Activated CD4-positive, alpha-beta T cell treated with anti-CD3 and anti-CD28 coated beads, Interleukin-2, Interleukin-4, amounts not matched to agents 100 ng/mL and 50 ng/mL, durations not matched to agents 16 hours and 8 hours (primary cell): ENCODE measurements at regions not wholly inside any gene's neighbourhood (a gene's known extent, or its start where the extent isn't known, plus 50 kb on each side); places are given as distances from the start of the nearest gene placed in this dataset.

Source experiments
- DNase-seq: peaks from one replicate; pipeline ENCODE4 v3.0.0-alpha.2; 2020; ENCODE audit warnings: low spot score

DNA sequence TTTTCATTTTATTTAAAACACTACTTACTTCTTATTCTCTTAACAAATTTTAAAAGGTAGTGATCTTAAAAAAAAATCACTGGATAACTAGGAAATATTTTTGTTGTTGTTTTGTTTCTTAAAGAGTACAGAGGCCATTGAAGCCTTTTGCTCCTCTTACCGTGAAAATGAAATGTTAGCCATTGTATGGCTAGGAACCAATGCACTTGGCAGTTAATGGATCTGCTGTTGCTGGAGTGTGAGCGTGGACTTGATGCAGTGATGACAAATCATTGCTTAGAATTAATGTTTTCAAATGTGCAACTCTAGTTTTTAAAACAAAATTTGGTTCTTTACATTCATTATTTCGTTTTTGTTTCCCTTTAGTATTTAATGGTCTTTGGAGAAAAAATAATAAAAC is 162.3 kb downstream of the HAUS1 start:
- no peak for DNase-seq

DNA sequence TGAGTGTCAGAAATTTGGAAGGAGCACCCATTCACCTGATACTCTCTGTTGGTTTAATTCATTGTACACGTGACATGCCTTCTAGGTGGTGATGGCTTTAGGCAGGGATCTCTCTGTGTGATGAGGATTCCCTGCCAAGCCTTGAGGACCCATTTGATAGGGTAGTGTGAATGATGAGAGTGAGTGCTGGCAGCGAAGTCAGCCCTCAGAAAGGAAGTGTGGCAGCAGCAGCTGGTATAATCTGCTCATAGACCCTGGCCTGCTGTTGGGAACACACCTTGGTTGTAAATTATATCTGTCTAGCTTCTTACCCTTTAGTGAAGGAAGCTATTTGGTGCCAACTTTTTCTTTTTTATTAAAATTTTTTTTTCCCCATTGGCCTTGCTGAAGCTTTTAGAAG is 164.5 kb downstream of the HAUS1 start:
- DNase-seq, result no peak

DNA sequence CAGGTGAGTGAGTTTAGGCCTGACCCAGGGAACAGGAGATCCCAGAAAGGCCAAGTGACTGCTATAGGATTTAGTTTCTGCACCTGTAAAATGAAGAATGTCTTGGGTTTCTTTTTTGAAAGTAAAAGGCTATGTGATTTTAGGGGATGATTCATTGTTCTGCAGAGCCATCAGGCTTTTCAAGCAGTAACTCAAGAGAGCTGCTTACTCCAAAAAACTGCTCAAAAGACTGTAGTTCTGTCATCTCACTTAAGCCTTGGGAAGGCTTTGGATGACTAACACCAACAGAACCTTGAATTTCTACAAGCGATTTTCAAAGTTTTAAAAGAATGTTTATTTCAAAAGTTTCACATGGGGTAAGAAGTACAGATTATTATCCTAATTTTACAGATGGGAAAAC is 165.1 kb downstream of the HAUS1 start:
- DNase-seq, result peak; percentile 19

DNA sequence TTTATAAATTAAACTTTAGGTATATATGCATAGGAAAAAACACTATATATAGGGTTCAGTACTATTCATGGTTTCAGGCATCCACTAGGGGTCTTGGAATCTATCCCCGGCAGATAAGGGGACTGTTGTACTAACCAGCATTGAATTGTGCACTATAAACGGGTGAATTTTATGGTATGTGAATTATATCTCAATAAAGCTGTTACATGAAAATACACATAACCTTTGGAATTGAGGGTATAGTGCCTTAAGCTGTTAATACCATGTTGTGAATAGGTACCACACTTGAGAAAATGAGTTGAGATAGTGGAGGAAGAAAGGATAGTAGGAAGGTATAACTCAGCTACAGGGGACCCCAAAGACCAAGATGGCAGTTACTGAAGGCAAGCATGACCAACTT is 167.3 kb downstream of the HAUS1 start:
- no peak for DNase-seq

DNA sequence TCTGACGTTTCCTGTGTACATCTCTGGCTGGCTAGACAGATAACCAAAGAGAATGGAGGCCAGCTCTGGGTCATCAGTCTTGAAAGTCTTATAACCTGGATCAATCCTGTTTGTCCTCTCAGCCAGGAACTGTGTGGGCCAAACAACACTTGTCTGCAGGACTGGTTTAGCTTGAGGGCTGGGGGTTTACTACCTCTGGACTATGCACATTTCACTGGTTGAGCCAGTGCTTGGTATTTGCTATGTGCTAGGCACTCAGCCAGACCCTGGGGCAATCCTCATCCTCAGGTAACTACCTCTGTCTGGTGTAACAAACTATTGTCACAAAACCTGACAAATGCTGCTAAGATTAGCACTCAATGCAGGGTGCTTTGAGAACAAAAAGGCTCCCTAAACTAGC is 169.7 kb downstream of the HAUS1 start:
- DNase-seq, result no peak

DNA sequence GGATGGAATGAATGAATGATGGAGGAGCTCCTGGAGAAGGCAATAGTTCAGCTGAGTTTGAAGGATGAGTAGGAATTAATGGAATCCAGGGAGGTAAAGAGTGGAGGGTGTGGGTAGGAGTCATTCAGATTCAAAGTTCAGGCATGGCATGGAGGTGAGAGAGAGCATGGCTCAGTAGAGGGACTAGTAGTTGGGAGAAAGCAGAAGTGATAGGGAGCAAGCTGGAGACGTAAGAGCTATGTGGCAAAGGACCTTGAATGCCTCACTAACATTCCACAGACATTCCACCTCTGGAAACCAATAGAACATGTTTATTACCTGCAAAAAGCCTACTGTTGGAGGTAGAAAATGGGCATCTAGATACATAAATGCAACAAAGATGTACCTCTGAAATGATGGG is 170.1 kb downstream of the HAUS1 start:
- no peak for DNase-seq

DNA sequence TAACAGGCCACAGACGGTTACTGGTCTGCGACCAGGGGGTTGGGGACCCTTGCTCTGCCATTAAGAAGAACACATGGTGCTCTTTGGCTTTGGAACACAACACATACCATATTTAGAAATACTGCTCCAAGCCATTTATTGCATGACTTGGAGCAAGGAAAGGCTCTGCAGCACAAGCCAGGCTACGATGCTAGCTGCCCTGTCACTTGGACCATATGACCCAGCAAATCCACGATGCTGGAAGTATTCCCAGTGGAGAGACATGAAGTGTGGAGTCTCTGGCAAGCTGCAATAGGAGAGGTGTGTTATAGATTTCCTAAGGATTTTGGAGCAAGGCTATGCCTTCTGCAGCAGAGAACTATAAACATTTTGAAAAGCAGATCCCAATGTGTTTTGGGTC is 171.2 kb downstream of the HAUS1 start:
- no peak for DNase-seq

DNA sequence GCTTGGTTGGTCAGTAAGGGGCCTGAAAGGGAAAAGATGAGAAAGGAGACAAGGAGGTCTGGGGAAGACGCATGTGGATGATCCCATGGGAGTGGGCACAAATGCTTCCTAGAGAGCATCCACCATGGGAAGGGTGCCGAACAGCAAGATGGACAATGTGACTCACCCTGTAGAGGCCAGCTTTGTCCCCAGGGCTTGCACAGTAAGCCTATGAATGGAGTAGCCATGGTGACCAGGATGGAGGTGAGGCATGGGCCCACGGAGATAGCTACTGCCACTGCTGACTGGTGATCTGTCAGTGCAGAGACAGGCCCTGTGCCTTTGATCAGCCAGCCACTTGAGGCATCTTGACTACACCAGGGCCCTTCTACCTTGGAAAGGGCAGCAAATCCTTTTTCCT is 172.6 kb downstream of the HAUS1 start:
- no peak for DNase-seq

DNA sequence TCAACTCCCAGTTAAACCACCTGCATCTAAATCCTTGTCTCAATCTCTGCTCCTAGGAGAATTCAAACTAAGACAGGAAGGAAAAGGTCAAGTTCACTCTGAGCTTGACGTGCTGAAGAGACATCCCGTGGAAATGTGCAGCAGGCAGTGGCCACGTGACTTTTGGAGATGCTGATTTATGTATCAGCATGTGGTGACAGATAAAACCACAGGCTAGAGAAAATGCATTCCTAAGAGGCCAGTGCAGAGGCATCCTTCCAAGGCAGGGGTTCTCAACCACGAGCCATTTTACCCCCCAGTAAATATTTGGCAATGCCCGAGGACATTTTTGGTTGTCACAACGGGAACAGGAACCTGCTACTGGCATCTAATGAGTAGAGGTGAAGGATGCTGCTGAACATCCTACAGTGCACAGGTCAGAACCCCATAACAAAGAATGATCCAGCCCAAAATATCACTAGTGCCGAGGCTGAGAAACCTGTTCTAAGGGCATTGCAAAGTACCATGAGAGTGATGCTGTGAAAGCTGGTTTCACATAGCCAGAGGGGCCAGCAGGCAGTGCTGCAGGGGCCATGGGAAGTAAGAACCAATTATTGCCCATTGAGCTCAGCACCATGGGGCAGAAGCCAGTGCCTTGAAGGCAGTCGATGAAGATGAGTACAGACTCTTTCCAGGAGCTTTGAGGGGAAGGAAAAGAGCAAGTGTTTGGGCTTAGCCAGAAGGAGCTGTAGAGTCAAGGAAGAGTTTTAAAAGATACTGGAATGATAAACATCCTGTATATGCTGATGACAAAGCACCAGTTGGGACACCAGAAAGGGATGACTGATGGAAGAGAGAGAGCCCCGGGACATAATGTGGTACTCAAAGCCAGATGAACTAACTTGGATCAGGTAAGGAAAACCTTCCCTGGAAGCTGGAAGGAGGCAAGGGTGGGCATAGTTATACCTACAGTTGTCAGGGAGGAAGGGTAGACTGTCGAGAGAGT is 174.6 kb downstream of the HAUS1 start:
- no peak for DNase-seq

DNA sequence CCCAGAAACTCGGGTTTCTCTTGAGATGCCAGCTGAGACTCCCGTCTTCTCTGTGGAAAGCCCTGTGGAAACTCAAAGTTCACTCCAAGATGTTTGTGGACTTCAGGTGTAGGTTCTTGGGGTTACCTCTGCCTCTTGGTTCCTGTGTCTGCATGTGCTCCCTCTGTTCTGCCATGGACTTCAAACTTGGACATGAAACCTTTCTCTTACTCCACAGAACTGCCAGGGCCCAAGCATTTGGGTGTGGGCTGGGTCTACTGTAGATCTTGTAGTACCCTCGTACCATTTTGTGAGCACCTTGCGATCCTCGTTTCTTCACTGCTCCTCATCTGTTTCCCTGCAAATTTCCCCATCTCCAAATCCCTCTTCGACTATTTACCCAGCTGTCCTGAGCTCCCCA is 175.5 kb downstream of the HAUS1 start:
- no peak for DNase-seq

DNA sequence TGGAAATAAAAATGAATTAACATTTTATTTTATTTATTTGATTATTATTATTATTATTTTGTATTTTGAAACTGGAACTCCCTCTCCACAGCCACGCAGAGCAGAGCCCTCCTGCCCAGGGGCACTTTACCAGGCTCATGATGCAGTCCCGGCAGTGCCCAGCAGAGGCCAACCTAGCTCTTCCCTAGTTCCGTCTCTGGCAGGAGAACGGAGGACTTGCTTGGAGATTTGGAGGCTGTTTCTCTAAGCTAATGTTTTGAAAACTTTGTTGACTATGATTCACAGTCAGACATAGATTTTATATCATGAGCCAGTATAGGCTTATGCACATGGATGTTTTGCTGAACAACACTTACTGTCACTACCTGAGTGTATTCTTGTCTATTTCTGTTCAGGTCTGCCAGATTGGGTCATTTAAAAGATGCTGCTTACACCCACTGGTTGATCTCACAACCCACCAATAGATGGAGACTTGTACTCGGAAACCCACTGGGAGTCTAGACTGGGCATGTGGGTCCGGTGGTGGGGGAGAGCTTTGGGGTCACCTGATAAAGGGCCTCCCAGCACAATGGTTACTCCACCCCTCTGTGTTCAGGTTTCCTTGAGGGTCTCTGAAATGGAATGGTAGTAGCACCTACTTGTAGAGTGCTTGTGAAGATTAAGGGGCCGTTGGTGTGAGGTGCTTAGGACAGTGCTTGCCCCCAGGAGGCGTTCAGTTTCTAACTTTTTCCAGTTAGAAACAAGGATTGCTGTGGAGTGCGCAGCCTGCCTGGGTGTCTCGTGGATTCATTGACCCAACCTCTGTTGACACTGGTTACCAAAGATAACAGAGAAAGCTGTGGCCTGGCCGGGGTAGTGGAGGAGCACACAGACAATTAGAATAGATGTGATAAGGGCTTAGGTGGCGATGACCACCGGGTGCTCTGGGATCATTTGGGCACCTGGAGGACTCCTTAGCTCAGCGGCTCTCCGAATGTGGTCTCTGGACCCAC is 177.3 kb downstream of the HAUS1 start:
- DNase-seq, result peak; percentile 59

DNA sequence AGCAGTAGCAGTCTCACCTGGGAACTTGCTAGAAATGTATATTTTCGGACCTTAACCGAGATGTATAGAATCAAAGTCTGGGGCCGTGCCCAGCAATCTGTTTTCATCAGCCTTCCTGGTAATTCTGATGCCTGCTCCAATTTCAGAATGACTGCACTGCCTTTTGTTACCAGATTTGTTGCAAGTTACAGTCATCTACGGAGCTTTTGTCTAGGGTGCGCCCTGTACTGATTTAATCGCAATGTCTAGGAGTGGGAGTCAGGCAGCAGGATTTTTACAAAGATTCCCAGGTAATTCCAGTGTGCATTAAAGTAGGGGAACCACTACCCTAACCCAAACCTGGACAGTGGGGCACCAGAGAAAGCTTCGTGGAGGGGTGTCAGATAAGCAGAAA is 178.0 kb downstream of the HAUS1 start:
- no peak for DNase-seq

DNA sequence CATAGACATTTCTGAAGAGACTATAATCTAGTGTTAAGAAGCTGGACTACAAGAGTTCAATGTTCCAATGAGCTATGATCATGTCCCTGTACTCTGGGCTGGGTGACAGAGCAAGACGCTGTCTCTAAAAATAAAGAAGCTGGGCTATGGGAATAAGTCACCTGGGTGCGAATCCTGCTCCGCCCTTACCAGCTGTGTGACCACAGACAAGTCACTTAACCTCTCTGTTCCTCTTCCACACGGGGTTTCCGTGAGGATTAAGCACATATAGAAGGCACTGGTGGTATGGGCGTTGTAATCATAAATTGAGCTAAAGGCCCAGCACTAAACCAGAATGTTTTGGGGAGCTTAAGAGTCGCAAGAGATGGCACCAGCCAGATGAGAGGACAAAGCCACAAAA is 178.5 kb downstream of the HAUS1 start:
- DNase-seq, result no peak

DNA sequence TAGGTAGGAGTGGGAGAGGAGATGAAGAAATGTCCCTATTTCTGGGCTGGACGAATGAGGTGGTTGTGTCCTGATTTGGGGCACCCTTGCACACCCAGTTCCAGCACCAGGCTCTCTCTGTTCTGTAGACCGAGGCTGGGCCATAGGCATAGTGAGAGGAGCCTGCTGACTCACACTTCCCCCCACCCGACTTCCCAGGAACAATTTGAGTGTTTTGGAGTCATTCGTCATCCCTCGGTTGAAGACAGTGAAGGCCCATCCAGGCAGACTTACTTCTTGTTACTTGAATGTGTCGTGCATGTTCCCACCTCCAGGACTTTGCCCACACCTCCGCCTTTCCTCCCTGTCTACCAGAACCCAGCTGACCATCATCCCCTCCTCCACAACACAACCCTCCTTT is 179.1 kb downstream of the HAUS1 start:
- no peak for DNase-seq

DNA sequence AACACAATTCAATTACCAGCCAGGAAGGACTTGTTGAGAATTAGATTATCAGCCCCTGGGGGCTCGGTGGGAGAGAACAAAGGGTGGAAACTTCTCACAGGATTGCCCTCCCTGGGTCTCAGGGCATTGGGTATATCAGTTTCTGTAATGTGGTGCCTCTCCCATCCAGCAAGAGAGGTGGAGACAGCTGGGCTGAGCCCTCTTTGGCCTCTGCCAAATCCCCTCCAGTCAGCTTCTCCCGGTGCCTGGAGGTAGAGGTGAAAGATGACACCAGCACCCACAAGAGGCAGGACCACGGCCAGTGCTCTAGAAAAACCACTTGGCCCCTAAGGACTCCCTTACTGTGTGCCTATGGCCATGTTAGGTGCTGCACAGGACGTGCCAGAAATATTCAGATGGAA is 179.7 kb downstream of the HAUS1 start:
- no peak for DNase-seq

DNA sequence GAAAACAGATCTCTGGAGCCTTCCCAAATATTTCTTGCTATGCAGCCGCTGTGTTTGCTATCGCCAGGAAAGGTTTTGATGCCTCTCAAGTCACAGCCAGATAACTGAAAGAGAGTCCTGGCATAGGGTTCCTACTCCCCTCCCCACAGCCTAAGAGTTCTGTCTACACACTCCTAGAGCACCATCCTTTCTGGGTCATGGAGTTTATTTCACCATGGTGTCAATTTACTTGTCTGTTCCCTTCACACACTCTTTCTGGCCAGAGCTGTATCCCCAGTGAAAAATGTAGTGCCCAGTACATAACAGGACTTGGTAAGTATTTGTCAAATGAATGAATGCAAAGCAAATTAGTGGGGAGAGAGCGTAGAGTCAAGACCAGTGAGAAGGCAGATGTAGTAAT is 185.3 kb downstream of the HAUS1 start:
- no peak for DNase-seq

DNA sequence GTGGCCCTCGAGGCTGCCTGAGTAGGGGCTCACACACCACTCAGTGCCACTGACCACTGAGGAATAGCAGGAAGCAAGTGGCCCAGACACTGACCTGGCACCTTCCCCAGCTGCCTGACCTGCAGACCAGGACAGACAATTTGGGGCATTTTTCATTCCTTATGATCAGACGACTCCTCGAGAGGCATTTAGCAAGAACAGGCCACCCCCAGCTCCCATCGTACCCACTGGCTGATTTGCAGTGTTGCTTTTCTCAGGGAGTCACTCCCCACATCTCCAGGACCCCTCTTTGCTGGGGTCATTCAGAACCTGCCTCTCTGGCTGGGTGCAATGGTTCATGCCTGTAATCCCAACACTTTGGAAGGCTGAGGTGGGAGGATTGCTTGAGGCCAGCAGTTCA is 185.7 kb downstream of the HAUS1 start:
- no peak for DNase-seq

DNA sequence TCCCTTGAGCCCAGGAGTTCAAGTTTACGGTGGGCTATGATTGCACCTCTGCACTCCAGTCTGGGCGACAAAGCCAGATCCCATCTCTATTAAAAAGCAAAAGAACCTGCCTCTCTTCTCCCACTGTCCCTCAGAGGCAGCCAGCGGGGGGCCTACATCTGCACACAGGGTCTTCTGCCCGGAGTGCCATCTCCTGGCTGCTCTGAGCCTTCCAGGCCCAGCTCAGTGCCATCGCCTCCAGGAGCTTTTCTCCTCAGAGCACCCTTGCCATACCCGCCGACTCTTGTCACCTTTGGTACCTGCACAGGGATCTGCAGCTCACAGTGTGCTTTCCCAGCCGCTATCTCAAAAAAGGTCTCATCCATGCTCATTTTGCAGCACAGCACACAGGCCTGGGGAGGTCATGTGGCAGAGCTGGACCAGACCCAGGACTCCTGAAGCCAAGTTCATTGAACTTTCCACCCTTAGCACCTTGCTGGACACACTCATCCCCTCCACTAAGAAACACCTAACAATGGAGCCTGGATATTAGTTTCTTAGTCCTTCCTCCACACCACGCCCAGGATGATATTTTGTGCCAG is 186.3 kb downstream of the HAUS1 start:
- no peak for DNase-seq

DNA sequence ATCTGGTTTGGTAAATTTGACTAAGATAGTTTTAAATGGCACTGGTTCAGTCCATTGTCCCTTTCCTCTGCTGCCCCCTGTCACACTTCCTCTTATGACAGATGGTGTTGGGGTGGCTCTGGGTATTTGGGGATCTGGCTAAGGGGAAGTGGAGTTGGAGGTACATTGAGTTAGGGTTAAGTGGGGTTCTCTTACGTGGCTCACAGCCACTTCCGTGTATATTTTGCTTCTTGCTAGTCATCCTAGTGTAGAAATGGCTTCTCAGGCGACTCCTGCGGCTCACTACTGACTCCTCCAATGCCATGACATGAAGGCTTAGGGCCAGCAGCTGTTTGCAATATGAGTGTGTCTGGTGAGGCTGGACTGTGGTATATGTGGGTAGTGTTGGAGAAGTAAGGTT is 187.0 kb downstream of the HAUS1 start:
- no peak for DNase-seq

DNA sequence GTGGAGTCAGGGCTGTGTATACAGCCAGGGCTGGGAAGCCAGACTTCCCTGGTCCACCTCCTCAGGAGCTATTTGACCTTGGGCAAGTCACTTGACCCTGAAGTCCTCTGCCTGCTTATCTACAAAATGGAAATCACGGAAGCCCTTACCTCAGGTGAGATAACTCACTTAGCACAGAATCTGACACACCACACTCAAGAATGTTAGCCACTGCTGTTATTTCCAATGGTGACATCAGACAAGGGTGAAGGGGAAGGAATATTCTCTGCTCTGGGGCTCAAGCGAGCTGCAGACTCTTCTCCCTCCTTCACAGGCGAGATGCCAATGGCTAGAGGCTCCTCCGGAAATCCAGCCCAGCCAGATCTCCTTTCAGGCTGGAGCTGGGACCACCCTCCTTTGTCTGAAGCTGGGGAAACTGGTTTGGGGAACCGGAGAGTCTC is 189.6 kb downstream of the HAUS1 start:
- no peak for DNase-seq

DNA sequence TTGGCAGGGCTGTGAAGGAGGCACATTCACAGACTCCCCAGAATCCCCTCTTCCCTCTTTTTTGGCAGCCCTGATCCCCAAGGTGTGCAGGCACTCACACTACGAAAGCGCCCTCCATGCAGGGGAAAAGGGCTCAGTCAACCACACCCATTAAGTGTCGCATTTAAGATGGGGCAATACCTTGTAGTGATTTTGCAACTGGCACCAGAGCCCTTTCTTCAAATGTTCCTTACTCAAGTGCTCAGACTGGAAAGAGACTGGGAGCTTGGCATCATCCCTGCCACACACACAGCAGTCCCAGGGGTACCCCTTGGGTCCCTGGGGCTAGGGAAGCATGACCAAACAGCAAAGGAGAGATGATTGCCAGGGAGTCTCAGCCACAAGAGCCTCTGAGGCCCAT is 190.1 kb downstream of the HAUS1 start:
- DNase-seq, result no peak

DNA sequence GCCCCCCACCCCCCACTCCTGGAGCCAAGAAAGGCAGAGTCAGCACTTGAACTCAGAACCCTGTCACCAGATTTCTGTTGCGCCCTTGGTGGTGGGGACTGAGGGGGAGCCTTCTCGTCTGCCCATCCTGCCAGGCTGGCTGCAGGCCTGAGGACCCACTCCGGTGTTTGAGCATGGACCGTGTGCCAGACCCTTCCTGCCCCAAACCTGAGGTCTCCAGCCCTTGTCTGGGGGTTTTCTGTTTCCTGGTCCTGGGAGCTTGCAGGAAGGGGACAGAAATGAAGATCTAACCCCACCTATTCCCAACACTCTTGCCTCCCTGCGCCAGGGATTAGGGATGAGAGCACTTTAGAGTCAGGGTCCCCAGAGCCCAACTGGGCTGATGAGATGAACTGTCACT is 190.6 kb downstream of the HAUS1 start:
- no peak for DNase-seq

DNA sequence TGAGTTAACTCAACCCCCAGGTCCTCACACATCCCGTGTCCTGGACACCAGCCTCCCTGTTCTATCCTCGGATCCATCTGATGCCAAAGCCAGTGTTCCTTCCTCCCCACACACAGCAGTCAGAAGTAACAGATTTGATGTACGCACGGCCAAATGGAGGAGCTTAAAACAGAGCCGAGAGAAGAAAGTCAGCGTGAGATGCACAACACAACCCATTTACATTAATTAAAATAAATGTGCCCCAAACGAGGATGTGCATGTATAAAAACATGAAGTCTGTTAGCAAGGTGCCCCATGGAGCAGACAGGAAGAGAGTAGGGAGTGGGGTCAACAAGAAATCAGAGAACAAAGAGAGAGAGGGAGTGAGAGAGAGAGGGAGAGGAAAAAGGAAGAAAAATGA is 191.2 kb downstream of the HAUS1 start:
- DNase-seq, result no peak
